ENCODE measurements at regions not wholly inside any gene's neighbourhood (a gene's known extent, or its start where the extent isn't known, plus 50 kb on each side); places are given as distances from the start of the nearest gene placed in this dataset.

DNA sequence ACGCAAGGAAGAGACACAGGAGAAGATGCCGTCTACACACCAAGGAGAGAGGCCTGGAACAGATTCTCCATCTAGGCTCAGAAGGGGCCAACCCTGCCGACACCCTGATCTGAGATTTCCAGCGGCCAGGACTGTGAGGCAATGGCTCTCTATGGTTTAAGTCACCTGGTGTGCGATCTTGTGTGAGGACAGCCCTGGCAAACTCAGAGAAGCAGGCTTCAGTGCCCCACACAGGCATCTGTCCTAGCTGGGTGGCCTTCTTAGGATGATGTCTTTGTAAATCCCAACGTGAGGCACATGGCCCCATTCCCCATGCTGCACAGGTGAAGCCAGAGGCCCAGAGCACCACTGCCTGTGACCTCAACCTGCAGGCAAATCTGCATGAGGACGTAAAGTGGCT is 87.6 kb upstream of the FRMD1 start:
- TF ChIP-seq, protein P1, sequence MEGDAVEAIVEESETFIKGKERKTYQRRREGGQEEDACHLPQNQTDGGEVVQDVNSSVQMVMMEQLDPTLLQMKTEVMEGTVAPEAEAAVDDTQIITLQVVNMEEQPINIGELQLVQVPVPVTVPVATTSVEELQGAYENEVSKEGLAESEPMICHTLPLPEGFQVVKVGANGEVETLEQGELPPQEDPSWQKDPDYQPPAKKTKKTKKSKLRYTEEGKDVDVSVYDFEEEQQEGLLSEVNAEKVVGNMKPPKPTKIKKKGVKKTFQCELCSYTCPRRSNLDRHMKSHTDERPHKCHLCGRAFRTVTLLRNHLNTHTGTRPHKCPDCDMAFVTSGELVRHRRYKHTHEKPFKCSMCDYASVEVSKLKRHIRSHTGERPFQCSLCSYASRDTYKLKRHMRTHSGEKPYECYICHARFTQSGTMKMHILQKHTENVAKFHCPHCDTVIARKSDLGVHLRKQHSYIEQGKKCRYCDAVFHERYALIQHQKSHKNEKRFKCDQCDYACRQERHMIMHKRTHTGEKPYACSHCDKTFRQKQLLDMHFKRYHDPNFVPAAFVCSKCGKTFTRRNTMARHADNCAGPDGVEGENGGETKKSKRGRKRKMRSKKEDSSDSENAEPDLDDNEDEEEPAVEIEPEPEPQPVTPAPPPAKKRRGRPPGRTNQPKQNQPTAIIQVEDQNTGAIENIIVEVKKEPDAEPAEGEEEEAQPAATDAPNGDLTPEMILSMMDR (IDR thresholded peaks at IDR 0.05; ENCODE audit: low read depth, low read length) = no peak
- no peak for TF ChIP-seq EZH2phosphoT487 (IDR thresholded peaks at IDR 0.05; ENCODE audit: low read depth)
